Calu3 (cell line): ENCODE measurements at regions not wholly inside any gene's neighbourhood (a gene's known extent, or its start where the extent isn't known, plus 50 kb on each side); places are given as distances from the start of the nearest gene placed in this dataset.

Source experiments
- BruUV-seq: library from RNA; stranded (reverse); fragments of 400-500 nt; replicated peaks from 2 replicates; lab custom pipeline; 2021; lab: Mats Ljungman, UMichigan
- CTCF ChIA-PET: fragments of 300-600 bp; sonication (Branson Sonifier 250); formaldehyde crosslinking; loops from one replicate; lab custom pipeline; 2022; ENCODE audit warnings: antibody characterized with exemption; lab: Charles Lee
- DNase-seq: peaks from one replicate; pipeline ENCODE4 v3.0.0; 2022
- H3K27ac Mint-ChIP-seq: one replicate; pipeline ENCODE4 v1.8.0; 2022; ENCODE audit warnings: mixed read lengths; ENCODE audit not compliant: unreplicated experiment
- H3K27me3 Mint-ChIP-seq: one replicate; pipeline ENCODE4 v1.8.0; 2022; ENCODE audit warnings: mixed read lengths; ENCODE audit not compliant: unreplicated experiment
- H3K36me3 Mint-ChIP-seq: one replicate; pipeline ENCODE4 v1.8.0; 2022; ENCODE audit warnings: mild to moderate bottlenecking, moderate library complexity, mixed read lengths; ENCODE audit not compliant: insufficient read depth, unreplicated experiment
- H3K4me1 Mint-ChIP-seq: one replicate; pipeline ENCODE4 v1.8.0; 2022; ENCODE audit warnings: mild to moderate bottlenecking, low read depth, mixed read lengths; ENCODE audit not compliant: unreplicated experiment
- H3K4me3 Mint-ChIP-seq: one replicate; pipeline ENCODE4 v1.8.0; 2022; ENCODE audit warnings: mild to moderate bottlenecking, low read depth, moderate library complexity, mixed read lengths; ENCODE audit not compliant: unreplicated experiment
- H3K9me3 Mint-ChIP-seq: one replicate; pipeline ENCODE4 v1.8.0; 2022; ENCODE audit warnings: low read depth, mixed read lengths; ENCODE audit not compliant: unreplicated experiment
- CTCF ChIP-seq: fragments of 200-600 bp; IDR thresholded peaks from one replicate; pipeline ENCODE4 v1.8.0; 2022; ENCODE audit warnings: antibody characterized with exemption; ENCODE audit not compliant: unreplicated experiment
- intact Hi-C: fragments of 100-400 bp; cut with micrococcal nuclease; formaldehyde crosslinking; loops from one replicate; pipeline ENCODE4 v1.10.0; 2022; ENCODE audit not compliant: unreplicated experiment

- no peaks in the 10 kb centered on the region for H3K9me3 Mint-ChIP-seq
- no peak for DNase-seq
- CTCF ChIA-PET, result no interaction called here
Measured at GRCh38 chr4:177118596-177118995, 191.1 kb upstream of the NEIL3 start.

GRCh38 chr4:177119021-177119471, 190.6 kb upstream of the NEIL3 start:
- intact Hi-C loops, result no loop called here
- no TSS peak for BruUV-seq
- Mint-ChIP-seq H3K4me3 (no peak overlapping the region), H3K27ac (no peak overlapping the region), H3K4me1 (no peaks in the 10 kb centered on the region), H3K27me3 (no peaks in the 10 kb centered on the region), H3K36me3 (no peaks in the 10 kb centered on the region), H3K9me3 (no peaks in the 10 kb centered on the region)
- CTCF ChIA-PET, result no interaction called here
- no peak for DNase-seq
- no peak for TF ChIP-seq CTCF

More at GRCh38 chr4:177118596-177118995, 191.1 kb upstream of the NEIL3 start:
- Mint-ChIP-seq H3K4me1 (no peaks in the 10 kb centered on the region), H3K36me3 (no peaks in the 10 kb centered on the region), H3K4me3 (no peak overlapping the region), H3K27me3 (no peaks in the 10 kb centered on the region), H3K27ac (no peak overlapping the region)
- BruUV-seq, result no TSS peak
- TF ChIP-seq CTCF, result no peak
- intact Hi-C loops, result no loop called here

- CTCF ChIA-PET, result no interaction called here
- Mint-ChIP-seq H3K27me3 (no peaks in the 10 kb centered on the region), H3K36me3 (no peaks in the 10 kb centered on the region), H3K4me1 (no peaks in the 10 kb centered on the region), H3K4me3 (no peak overlapping the region), H3K27ac (no peak overlapping the region), H3K9me3 (no peaks in the 10 kb centered on the region)
- TF ChIP-seq CTCF, result no peak
- intact Hi-C loops, result no loop called here
- no peak for DNase-seq
- no TSS peak for BruUV-seq
Measured at GRCh38 chr4:177119691-177120090, 190.0 kb upstream of the NEIL3 start.

- Mint-ChIP-seq H3K27me3 (no peaks in the 10 kb centered on the region), H3K27ac (no peak overlapping the region), H3K9me3 (peaks cover 2% of the 10 kb centered on the region), H3K36me3 (peaks cover 4% of the 10 kb centered on the region), H3K4me3 (no peak overlapping the region), H3K4me1 (peaks cover 17% of the 10 kb centered on the region)
- TF ChIP-seq CTCF, result no peak
- DNase-seq, result no peak
- no TSS peak for BruUV-seq
- CTCF ChIA-PET, result no interaction called here
- intact Hi-C loops, result no loop called here
Measured at GRCh38 chr4:177123811-177124210, 185.9 kb upstream of the NEIL3 start.
